K562 (cell line): ENCODE measurements at regions not wholly inside any gene's neighbourhood (a gene's known extent, or its start where the extent isn't known, plus 50 kb on each side); places are given as distances from the start of the nearest gene placed in this dataset.

Experiments
- ATAC-seq: fragments of 200-7000 bp; cut with Tn5 transposase; 3 replicates; pipeline ENCODE4 v1.9.1; 2020; ENCODE audit warnings: moderate library complexity
- BruUV-seq: library from RNA; stranded (reverse); fragments of 400-500 nt; replicated peaks from 2 replicates; lab custom pipeline; 2021; lab: Mats Ljungman, UMichigan
- CTCF ChIA-PET: fragments of 300-600 bp; formaldehyde crosslinking; extraction: SDS; loops from one replicate; lab custom pipeline; 2021; ENCODE audit warnings: low intra/inter-chr PET ratio; lab: Yijun Ruan, JAX
- POLR2A ChIA-PET: fragments of 300-600, 350-650 bp; sonication (Branson Sonifier 250); formaldehyde crosslinking; extraction: SDS; loops from one replicate; lab custom pipeline; 2021; ENCODE audit warnings: antibody characterized with exemption, inconsistent platforms; lab: Yijun Ruan, JAX
- DNase-seq, 4 experiments: peaks; one replicate each; pipeline versions ENCODE4 v3.0.0 to v3.0.0-alpha.2; 2011 to 2018; ENCODE audit warnings: low spot score in 3 of 4, mixed read lengths in 3 of 4; ENCODE audit errors: extremely low read depth in 1 of 4
- FAIRE-seq: peaks from 2 replicates; lab custom pipeline; 2011; peaks lifted over from hg19 to GRCh38; lab: Jason Lieb, UNC
- H2AFZ ChIP-seq: 2 replicates; pipeline ENCODE4 v1.6.0; 2011; ENCODE audit warnings: low read depth, low read length, control low read depth, inconsistent platforms
- H3K27ac ChIP-seq: fragments of 200-600 bp; 3 replicates; pipeline ENCODE4 v1.8.0; 2011; ENCODE audit warnings: low read depth, mild to moderate bottlenecking, control low read depth, inconsistent platforms, low read length, moderate library complexity, mixed read lengths; ENCODE audit errors: extremely low read depth
- H3K27me3 ChIP-seq, 2 experiments: fragments of 300-600 bp in 1 of 2; 2 replicates in 1 of 2; 3 replicates in 1 of 2; pipeline versions ENCODE4 v1.6.0 to v1.8.0; 2011; ENCODE audit warnings: inconsistent platforms in 2 of 2, low read length in 2 of 2, mild to moderate bottlenecking in 1 of 2, mixed read lengths in 1 of 2, moderate library complexity in 1 of 2; ENCODE audit not compliant: control insufficient read depth in 2 of 2, insufficient read depth in 2 of 2
- H3K36me3 ChIP-seq: fragments of 300-600 bp; 3 replicates; pipeline ENCODE4 v1.8.0; 2011; ENCODE audit warnings: mild to moderate bottlenecking, low read length, inconsistent platforms; ENCODE audit not compliant: control insufficient read depth, insufficient read depth
- H3K4me1 ChIP-seq, 2 experiments: fragments of 200-600 bp in 1 of 2; replicated peaks in 1 of 2; 2 replicates in 1 of 2; 3 replicates in 1 of 2; pipeline versions ENCODE4 v1.5.1 to v1.8.0; 2011; ENCODE audit warnings: inconsistent platforms in 2 of 2, low read length in 2 of 2, mild to moderate bottlenecking in 1 of 2, mixed read lengths in 1 of 2, moderate library complexity in 1 of 2; ENCODE audit not compliant: control insufficient read depth in 2 of 2, insufficient read depth in 2 of 2
- H3K4me2 ChIP-seq: 2 replicates; pipeline ENCODE4 v1.6.1; 2011; ENCODE audit warnings: low read length, control low read depth, inconsistent platforms, mixed read lengths; ENCODE audit not compliant: insufficient read depth
- H3K4me3 ChIP-seq: fragments of 200-600 bp; sonication (generic), shearing (Covaris generic); 2 replicates; pipeline ENCODE4 v1.5.1; 2016; ENCODE audit warnings: control low read depth, inconsistent platforms
- H3K79me2 ChIP-seq: fragments of 200-600 bp; 3 replicates; pipeline ENCODE4 v1.8.0; 2011; ENCODE audit warnings: low read length, inconsistent platforms; ENCODE audit not compliant: control insufficient read depth, insufficient read depth
- H3K9ac ChIP-seq, 2 experiments: 2 replicates each; pipeline versions ENCODE4 v1.6.0 to v1.6.1; 2011; ENCODE audit warnings: low read depth in 2 of 2, low read length in 2 of 2, control low read depth in 1 of 2, inconsistent platforms in 1 of 2, mild to moderate bottlenecking in 1 of 2, mixed read lengths in 1 of 2; ENCODE audit not compliant: insufficient read depth in 1 of 2
- H3K9me1 ChIP-seq: one replicate; pipeline ENCODE4 v1.6.0; 2011; ENCODE audit warnings: inconsistent platforms, mild to moderate bottlenecking, low read length, moderate library complexity; ENCODE audit not compliant: control insufficient read depth, insufficient read depth
- H3K9me3 ChIP-seq: replicated peaks from 2 replicates; pipeline ENCODE4 v1.5.1; 2011; ENCODE audit warnings: low read depth, low read length, inconsistent platforms; ENCODE audit not compliant: control insufficient read depth, insufficient read depth
- H4K20me1 ChIP-seq: replicated peaks from 2 replicates; pipeline ENCODE4 v1.6.1; 2011; ENCODE audit warnings: low read length, inconsistent platforms, mixed read lengths; ENCODE audit not compliant: control insufficient read depth, insufficient read depth
- ARID1B ChIP-seq: fragments of 450-650 bp; IDR thresholded peaks from 2 replicates; pipeline ENCODE4 v1.6.1; 2016; ENCODE audit warnings: antibody characterized with exemption, mild to moderate bottlenecking, inconsistent platforms
- ESRRA ChIP-seq: fragments of 450-650 bp; IDR thresholded peaks from 2 replicates; pipeline ENCODE4 v1.6.1; 2014; ENCODE audit warnings: low read depth, mild to moderate bottlenecking, moderate library complexity, borderline replicate concordance
- MTA1 ChIP-seq: fragments of 450-650 bp; IDR thresholded peaks from 2 replicates; pipeline ENCODE4 v1.6.1; 2017; ENCODE audit warnings: borderline replicate concordance
- SAP30 ChIP-seq: fragments of 200-600 bp; sonication (generic); IDR thresholded peaks from 2 replicates; pipeline ENCODE4 v1.6.1; 2012; ENCODE audit warnings: borderline replicate concordance, low read depth, mild to moderate bottlenecking, moderate library complexity, low read length, control low read depth, inconsistent platforms; ENCODE audit not compliant: insufficient read depth, poor library complexity, severe bottlenecking
- ZNF316 ChIP-seq: fragments of 450-650 bp; IDR thresholded peaks from 2 replicates; pipeline ENCODE4 v1.6.1; 2016
- WGBS: fragments of 100-300 bp; shearing (Covaris generic); methylation state at CpG from one replicate; pipeline ENCODE4 v1.1.6; 2016; ENCODE audit warnings: low coverage, mixed read lengths; ENCODE audit not compliant: insufficient coverage; ENCODE audit errors: missing lambda C conversion rate; 5-methylcytosine and 5-hydroxymethylcytosine counted together
- in situ Hi-C: fragments of 300-500 bp; cut with MboI; formaldehyde crosslinking; loops from 4 replicates; pipeline ENCODE4 v1.15.0; 2018; ENCODE audit warnings: inconsistent platforms, mixed read lengths
- intact Hi-C: fragments of 100-400 bp; cut with micrococcal nuclease; formaldehyde crosslinking; loops from 2 replicates; pipeline ENCODE4 v1.14.2; 2022

DNA sequence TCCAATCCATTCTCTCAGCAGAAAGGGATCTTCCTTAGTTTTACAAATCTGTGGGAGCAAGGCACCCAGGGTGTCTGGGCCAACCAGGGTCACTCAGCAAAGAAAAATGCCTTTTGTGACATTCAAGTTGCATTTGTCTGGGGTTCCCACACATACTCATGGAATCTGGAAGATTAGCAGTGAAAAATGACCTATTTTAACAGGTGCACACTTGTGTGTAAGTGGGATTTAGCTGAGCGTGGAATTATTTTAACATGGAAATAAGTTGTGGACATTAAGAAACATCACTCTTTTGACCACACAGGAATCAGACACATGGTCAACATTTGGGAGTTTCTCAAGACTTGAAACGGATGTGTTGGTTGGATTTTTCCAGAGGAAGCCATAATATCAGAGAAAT is 234.9 kb downstream of the OPA1 start:
- no peaks in the 10 kb centered on the region for H3K27me3 ChIP-seq
- H3K4me2 ChIP-seq, result no peak overlapping the region
- DNase-seq, result no peak
- no peak for FAIRE-seq
- ChIA-PET POLR2A (interaction anchor here (0.9 to 3.3 kb wide), 3 partner anchors 8 to 15 kb away, joined by 3 to 15 read pairs (median 4); no protein-coding TSS in a partner anchor), CTCF (no interaction called here)
- in situ Hi-C loops, result no loop called here
- H2AFZ ChIP-seq, result no peak overlapping the region
- no peak overlapping the region for H3K4me3 ChIP-seq
- H3K9me3 ChIP-seq, result no peaks in the 10 kb centered on the region
- H3K9ac ChIP-seq, result no peak overlapping the region
- no TSS peak for BruUV-seq
- intact Hi-C loops, result no loop called here
- H3K79me2 ChIP-seq, result no peaks in the 10 kb centered on the region
- ATAC-seq, result no peak
- no peaks in the 10 kb centered on the region for H3K9me1 ChIP-seq
- no peak overlapping the region for H3K27ac ChIP-seq
- no peaks in the 10 kb centered on the region for H4K20me1 ChIP-seq
- WGBS, result 46% methylated on average over 2 of the region's 2 CpGs
- peaks cover 14 to 37% of the 10 kb centered on the region in 2 experiments for H3K4me1 ChIP-seq
- 0 out of 2 replicates have a peak, but pooled peaks have one; percentile 13 for TF ChIP-seq ZNF316
- TF ChIP-seq MTA1, result no peak
- no peaks in the 10 kb centered on the region for H3K36me3 ChIP-seq

GRCh38 chr3:193828477-193828876 is 235.5 kb downstream of the OPA1 start:
- no peaks in the 10 kb centered on the region for H3K9me3 ChIP-seq
- no peak for FAIRE-seq
- CTCF ChIA-PET, result no interaction called here
- H3K9ac ChIP-seq, result no peak overlapping the region
- POLR2A ChIA-PET, result interaction anchor here (0.7 to 1.7 kb wide), 4 partner anchors 9 to 308 kb away, joined by 3 to 4 read pairs (median 4); partner anchors contain the start of gene HES1
- no peak overlapping the region for H3K27ac ChIP-seq
- H3K79me2 ChIP-seq, result no peaks in the 10 kb centered on the region
- in situ Hi-C loops, result no loop called here
- no peak for TF ChIP-seq ARID1B
- TF ChIP-seq SAP30, result no peak
- peak; percentile 12; the same call in 1 of the 2 replicates for TF ChIP-seq ESRRA
- TF ChIP-seq, all 486 proteins: peak for 1
- no peaks in the 10 kb centered on the region for H3K9me1 ChIP-seq
- H3K4me1 ChIP-seq, result peaks cover 14 to 37% of the 10 kb centered on the region in 2 experiments
- DNase-seq, result no peak
- no peak overlapping the region for H3K4me3 ChIP-seq
- intact Hi-C loops, result no loop called here
- BruUV-seq, result no TSS peak
- H4K20me1 ChIP-seq, result no peaks in the 10 kb centered on the region
- ATAC-seq, result no peak
- WGBS, result 77% methylated on average over 6 of the region's 6 CpGs
- H3K4me2 ChIP-seq, result no peak overlapping the region
- no peak overlapping the region for H2AFZ ChIP-seq
- H3K36me3 ChIP-seq, result no peaks in the 10 kb centered on the region
- no peaks in the 10 kb centered on the region for H3K27me3 ChIP-seq
